HG02981 (cell line): ENCODE measurements at regions not wholly inside any gene's neighbourhood (a gene's known extent, or its start where the extent isn't known, plus 50 kb on each side); places are given as distances from the start of the nearest gene placed in this dataset.
A peak's percentile ranks its signal among the peaks of the same experiment; 100 is the strongest.
"Not testable (repeated sequence)": the region's sequence is repeated elsewhere in the genome, so short reads cannot be mapped to it uniquely, and the experiment has no call there.

Experiments used
- ATAC-seq: cut with Tn5 transposase; IDR thresholded peaks from one replicate; pipeline ENCODE4 v1.9.1; 2021; ENCODE audit warnings: mild to moderate bottlenecking, moderate library complexity; ENCODE audit not compliant: unreplicated experiment

DNA sequence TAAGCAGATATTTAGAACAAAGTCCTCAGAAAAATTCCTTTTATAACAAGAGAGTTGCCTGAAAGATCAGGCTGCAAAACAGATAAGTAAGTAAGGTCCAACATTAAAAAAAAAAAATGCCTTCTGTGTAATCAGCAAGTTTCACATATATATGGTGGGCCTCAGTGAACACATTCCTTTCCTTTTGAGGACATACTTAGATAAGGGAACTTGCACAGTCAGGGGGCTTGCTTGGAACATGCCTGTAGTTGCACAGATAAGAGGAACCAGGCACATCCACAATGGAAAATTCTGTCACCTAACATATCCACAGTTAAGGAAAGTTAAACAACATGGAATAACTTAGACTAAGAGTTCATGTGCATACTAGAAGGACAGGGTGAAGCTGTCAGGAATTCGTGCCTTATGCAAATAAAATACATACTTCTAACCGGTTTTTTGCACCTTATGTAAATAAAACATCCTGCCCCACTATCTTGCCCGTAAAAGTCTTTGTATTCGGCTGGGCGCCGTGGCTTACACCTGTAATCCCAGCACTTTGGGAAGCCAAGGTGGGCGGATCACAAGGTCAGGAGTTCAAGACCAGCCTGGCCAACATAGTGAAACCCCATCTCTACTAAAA is 257.3 kb downstream of the ZNF33B start:
- ATAC-seq, result no peak

DNA sequence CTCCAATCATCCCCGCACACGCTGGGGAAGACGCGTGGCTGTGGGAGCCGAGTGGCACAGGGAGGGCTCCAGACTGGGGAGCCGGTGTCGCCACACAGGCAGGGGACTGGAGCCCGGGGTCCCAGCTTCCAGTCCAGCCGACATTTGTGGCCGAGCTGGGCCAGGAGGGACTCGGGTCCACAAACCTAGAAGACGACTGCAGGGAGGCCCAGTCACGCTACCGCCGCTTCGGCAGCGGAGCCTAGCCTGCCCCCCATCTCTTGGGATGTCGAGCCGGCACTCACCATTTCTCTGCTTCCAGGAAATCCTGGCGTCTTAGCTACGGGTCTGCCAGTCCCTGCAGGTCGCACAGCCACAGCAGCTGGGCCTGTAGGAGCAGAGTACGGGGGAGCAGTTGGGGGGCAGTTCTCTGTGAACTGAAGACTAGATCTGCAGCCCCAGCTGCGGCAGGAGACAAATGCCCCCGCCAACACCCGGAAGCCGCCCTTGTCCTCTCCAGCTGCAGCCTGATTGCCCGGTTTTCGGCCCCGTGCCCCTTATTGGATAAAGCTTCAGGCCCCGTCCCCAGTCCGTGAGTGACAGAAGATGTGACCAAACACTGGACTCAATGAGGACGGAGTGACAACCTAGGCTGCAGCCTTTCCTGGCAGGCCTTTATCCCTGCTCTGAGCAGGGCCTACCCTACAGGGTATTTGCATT is 270.7 kb downstream of the ZNF33B start:
- ATAC-seq, result peak; percentile 98

DNA sequence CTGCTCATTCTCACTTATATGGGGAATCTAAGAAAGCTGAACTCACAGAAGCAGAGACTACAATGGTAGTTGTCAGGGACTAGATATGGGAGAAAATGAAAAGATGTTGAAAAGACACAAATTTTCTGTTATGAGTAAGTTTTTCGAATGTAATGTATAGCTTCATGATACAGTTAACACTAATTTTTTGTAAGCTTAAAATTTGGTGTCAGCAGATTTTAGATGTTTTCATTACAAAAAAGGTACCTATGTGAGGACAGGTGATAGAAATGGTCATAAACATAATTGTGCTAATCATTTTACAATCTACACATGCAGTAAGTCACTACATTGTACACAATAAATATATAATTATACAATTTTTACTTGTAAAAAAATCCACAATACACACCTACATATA is 286.6 kb downstream of the ZNF33B start:
- no peak for ATAC-seq

DNA sequence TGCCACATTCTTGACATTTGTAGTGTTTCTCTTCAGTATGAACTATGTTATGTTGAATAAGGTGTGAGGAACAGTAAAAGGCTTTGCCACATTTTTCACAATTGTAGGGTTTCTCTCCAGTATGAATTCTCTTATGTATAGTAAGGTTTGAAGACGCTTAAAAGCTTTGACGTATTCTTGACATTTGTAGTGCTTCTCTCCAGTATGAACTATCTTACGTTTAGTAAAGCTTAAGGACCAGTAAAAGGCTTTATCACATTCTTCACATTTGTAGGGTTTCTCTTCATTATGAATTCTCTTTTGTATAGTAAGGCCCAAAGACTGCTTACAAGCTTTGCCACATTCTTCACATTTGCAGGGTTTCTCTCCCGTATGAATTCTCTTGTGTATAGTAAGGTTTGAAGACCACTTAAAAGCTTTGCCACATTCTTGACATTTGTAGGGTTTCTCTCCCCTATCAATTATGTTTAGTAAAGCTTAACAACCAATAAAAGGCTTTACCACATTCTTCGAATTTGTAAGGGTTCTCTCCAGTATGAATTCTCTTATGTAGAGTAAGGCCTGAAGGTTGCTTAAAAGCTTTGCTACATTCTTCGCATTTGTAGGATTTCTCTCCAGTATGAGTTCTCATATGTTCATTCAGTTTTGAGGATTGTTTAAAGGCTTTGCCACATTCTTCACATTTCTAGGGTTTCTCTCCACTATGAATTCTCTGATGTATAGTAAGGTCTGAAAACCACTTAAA is 301.6 kb downstream of the ZNF33B start:
- ATAC-seq, result not testable (repeated sequence)

DNA sequence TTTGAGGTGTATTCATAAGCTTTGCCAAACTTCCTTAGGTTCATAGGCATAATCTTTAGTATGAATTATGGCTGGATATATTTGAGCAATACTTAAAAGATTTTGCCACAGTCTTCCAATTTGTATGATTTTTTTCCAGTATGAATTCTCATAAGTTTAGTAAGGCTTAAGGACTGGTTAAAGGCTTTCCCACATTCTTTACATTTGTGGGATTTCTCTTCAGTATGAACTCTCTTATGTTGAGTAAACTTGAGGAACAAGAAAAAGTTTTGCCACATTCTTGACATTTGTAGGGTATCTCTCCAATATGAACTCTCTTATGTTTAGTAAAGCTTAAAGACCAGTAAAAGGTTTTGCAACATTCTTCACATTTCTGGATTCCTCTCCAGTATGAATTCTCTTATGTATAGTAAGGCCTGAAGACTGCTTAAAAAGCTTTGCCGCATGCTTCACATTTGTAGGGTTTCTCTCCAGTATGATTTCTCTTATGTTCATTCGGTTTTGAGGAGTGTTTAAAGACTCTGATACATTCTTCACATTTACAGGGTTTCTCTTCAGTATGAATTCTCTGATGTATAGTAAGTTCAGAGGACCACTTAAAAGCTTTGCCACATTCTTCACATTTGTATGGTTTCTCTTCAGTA is 302.6 kb downstream of the ZNF33B start:
- not testable (repeated sequence) for ATAC-seq

DNA sequence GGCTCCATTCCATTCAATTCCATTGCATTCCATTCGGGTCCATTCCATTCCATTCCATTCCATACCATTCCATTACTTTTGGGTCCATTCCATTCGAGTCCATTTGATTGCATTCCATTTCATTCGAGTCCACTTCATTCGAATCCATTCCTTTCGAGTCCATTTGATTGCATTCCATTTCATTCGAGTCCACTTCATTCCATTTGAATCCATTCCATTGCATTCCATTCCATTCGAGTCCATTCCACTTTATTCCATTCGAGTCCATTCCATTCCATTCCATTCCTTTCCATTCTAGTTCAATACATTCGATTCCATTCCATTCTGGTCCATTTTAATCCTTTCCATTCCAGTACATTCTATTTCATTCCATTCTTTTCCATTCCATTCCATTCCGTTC is 334.0 kb downstream of the ZNF33B start:
- ATAC-seq, result no peak

DNA sequence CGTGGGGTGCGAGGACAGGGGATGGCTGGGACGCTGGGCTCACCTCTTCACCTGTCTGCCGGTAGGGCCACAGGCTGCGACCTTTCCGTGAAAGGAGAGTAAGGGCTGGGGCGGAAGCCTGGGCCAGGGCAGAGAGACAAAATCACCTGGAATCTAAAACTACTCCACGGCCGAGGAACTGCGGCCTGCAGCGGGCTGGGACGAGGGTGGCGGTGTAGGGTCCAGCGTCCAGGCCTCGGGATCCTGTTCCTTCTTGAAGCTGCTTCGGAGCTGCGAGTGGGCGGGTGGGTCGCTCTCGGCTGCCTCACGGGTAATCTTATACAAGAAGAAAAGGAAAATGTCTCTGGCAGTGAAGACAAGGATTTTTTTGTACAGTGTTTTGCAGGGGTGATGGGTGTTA is 356.5 kb downstream of the ZNF33B start:
- ATAC-seq, result not testable (repeated sequence)

DNA sequence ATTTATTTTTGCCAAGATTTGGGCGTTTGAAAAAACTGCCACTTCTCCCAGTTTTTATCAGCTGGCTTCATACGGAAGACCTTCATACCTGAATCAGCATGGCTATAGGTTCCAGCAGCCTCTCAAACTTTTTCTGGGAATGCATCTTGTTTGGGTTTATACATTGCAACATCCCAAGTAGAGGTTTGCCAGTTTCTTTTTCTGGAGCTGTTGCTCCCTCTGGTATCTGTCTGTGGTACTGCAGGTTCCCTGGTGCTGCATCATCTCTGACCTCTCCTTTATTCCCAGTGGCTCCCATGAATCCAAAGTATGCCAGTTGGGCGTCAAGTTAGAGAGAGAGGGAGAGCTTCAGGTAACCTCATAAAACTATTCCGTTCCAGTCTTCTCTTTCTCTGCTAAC is 368.6 kb downstream of the ZNF33B start:
- ATAC-seq, result not testable (repeated sequence)

DNA sequence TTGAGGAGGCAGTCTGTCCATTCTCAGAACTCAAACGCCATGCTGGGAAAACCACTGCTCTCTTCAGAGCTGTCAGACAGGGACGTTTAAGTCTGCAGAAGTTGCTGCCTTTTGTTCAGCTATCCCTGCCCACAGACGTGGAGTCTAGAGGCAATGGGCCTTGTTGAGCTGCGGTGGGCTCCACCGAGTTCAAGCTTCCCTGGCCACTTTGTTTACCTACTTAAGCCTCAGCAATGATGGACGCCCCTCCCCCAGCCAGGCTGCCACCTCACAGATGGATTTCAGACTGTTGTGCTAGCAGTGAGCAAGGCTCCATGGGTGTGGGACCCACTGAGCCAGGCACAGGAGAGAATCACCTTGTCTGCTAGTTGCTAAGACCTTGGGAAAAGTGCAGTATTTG is 375.1 kb downstream of the ZNF33B start:
- not testable (repeated sequence) for ATAC-seq

DNA sequence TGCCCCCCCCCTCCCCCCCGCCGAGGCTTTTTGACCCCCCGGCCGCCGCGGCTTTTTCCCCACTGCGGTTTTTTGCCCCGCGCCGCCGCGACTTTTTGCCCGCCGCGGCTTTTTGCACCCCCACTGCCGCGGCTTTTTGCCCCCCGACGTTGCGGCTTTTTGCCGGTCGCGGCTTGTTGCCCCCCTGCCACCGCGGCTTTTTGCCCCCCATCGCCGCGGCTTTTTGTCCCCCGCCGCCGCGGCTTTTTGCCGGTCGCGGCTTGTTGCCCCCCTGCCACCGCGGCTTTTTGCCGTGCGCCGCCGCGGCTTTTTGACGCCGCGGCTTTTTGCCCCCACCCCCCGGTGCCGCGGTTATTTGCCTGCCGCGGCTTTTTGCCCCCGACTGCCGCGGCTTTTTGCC is 395.4 kb downstream of the ZNF33B start:
- not testable (repeated sequence) for ATAC-seq

DNA sequence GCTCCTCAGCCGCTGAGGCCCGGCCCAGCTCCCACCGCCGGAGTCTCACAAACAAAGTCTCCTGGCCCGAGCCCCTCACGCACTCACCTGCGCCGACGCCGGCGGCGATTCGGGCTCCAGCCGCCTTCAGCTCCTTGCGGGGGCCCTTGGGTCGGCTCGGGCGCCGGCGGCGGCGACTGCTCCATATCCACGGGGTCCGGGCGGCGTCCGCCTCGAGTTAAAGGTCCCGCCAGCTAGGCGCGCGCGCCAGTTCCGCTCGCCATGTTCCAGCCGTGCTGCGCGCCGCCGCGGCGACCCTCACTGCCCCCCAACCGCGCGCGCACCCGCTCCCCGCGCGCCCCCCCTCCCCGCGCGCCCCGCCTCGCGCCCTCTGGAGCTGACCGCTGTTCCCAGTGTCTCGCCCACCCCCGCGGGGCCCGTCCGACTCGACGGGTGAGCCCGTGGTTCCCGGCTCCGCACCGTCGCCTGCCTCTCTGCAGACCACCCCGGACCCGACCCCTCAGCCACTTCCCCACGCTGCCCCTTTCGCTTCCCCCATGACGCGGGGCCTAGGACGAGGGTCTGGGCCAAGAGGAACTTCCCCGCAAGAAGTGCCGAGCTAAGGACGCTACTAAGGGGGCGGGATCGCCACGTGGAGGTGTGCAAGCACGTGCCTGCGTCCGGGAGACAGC is 396.1 kb downstream of the ZNF33B start:
- ATAC-seq, result no peak

DNA sequence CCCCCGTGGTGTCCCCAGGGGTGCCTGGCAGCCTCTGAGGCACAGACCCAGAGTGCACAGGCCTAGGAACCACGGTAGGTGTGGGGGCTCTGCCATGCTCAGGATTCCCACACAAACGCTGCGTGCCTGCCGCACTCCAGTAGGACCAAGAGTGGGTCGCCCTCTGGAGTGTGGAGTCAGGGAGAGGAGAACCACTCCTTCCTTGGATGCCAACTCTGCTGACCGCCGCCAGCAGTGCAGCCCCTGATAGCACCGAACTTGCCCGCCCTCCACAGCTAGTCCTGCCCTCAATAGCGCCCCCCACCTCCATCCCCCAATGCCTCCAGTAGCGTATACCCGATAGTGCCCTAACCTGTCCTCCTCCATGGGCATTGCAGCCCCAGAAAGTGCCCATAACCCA is 402.0 kb downstream of the ZNF33B start:
- ATAC-seq, result not testable (repeated sequence)

DNA sequence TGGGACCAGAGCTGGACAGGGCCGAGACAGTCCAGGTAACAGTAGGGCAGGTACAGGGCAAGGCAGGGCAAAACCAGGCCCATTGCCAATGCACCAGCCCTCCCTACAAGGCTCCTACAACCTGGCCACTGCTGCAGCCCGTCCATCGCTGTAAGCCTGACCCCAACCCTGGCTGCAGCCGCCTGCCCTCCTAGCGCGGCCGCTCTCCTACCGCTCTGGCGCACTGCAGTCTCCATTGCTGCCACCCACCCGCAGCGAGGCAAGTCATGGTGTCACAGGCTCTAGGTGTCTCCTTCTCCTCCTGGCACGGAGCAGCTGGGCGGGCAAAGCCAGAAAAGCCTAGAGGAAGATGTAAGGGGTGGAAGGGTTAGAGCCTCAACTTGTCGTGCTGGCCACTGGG is 402.6 kb downstream of the ZNF33B start:
- ATAC-seq, result not testable (repeated sequence)

DNA sequence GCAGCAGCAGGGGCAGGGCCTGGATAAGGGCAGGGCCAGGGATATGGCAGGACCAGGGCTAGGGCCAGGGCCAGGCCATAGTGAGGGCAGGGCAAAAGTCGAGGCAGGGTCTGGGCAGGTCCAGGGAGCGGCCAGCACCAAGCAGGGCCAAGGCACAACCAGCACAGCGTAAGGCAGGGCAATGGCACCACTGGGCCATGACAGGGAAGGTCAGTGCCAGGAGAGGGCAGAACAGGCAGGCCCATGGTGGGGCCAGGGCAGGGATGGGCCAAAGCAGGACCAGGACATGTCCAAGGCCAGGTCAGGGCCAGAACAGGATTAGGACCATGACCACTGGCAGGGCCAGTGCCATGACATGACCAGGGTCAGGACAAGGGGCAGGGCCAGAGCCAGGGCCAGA is 403.1 kb downstream of the ZNF33B start:
- ATAC-seq, result not testable (repeated sequence)

DNA sequence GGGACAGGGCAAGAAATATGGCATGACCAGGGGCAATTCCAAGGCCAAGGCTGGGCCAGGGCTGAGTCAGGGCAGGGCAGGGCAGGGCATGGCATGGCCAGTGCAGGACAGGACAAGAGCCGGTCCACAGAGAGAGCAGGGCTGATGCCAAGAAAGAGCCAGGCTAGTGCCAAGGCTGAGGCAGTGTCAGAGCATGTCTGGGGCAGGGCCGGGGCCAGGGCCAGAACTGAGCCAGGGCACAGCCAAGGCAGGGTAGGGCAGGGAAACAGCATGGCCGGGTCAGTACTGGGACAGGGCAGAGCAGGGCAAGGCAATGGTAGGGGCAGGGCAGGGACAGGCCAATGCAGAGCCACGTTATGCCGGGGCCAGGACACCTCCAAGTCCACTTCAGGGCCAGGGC is 403.9 kb downstream of the ZNF33B start:
- ATAC-seq, result not testable (repeated sequence)

DNA sequence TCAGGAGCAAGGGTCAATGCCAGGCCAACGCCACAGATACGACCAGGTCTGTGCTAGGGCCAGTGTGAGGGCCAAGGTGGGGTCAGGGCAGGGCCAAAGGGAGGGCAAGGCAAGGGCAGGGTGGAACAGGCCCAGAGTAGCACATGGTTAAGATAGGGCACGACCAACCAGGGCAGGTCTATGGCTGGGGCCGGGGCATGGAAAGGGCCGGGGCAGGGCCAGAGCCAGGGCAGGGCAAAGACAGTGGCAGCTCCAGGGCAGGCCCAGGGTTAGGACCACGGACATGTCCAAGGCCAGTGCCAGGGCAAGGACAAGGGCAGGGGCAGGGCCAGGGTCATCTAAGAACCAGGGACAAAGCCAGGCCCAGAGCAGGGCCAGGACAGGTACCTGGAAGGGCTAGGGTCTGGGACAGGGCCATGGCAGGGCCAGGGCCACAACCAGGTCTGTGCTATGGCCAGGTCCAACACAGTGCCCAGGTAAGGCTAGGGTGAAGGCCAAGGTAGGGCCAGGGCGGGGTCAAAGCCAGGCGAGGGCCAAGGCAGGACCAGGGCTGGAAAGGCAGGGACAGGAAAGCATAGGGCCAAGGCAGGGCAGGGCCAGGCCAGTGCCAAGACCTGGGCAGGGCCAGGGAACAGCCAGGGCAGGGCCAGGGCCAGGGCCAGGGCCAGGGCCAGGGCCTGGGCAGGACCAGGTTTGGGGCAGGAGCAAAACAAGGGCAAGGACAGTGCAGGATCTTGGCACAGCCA is 404.7 kb downstream of the ZNF33B start:
- ATAC-seq, result not testable (repeated sequence)

DNA sequence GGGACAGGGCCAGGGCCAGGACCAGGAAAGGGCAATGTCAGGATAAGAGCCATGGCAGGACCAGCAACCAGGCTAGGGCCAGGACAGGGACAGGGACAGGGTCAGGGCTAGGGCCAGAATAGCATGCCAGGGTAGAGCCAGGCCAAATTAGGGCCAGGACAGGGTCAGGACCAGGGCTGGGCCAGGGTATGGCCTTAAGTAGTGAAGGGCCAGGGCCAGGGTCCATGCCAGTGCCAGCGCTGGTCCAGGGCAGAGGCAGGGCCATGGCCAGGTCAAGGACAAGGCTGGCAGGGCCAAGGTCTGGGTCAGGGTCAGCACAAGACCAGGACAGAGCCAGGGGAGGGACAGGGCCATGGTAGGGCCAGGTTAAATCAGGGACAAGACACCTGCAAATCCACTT is 405.4 kb downstream of the ZNF33B start:
- not testable (repeated sequence) for ATAC-seq

DNA sequence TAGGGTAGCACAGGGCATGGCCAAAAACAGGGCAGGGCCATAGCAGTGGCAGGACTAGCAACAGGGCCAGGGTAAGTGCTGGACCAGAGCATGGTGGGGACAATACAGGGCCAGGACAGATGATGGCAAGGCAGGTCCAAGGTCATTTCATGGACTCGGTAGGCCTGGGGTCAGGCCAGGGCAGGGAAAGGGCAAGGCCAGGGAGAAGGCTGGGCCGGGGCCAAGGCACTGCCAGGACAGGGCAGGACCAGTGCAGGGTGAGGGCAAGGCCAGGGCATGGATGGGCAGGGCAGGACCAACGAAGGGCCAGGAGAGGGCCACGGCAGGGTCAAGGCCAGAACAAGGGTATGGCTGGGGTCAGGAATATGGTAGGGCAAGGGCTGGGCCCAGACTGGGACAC is 407.6 kb downstream of the ZNF33B start:
- ATAC-seq, result not testable (repeated sequence)

DNA sequence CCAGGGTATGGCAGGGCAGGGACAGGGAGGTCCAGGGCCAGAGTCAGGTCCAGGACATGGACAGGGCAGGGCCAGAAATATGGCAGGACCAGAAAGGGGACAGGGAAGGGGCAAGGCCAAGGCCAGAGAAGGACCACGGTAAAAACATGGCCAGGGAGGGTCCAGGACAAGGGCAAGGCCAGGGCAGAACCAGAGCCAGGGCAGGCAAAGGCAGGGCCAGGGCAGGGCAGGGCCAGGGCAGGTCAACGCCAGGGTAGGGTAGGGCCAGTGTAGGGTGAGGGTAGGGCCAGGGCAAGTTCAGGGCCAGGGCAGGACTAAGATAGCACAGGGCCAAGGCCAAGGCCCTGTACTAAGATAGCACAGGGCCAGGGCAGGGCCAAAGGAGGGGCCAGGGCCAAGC is 408.3 kb downstream of the ZNF33B start:
- not testable (repeated sequence) for ATAC-seq

DNA sequence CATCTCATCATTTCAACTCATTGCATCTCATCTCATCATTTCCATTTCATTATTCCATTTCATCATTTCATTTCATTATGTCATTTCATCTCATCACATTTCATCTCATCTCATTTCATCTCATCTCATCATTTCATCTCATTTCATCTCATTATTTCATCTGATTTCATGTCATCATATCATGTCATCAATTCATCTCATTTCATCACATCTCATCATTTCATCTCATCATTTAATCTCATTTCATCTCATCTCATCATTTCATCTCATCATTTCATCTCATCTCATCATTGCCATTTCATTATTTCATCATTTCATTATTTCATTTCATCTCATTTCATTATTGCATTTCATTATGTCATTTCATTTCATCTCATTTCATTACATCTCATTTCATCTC is 410.5 kb downstream of the ZNF33B start:
- ATAC-seq, result not testable (repeated sequence)
